Mammary epithelial cell (primary cell): ENCODE measurements at regions not wholly inside any gene's neighbourhood (a gene's known extent, or its start where the extent isn't known, plus 50 kb on each side); places are given as distances from the start of the nearest gene placed in this dataset.

Experiments used
- CTCF ChIP-seq, 2 donors: IDR thresholded peaks in 1 of 2; conservative IDR thresholded peaks in 1 of 2; 2 replicates each; pipeline ENCODE4 v1.5.1; 2011 to 2012; ENCODE audit warnings: inconsistent platforms in 2 of 2, low read length in 2 of 2, mild to moderate bottlenecking in 2 of 2, control low read depth in 1 of 2, low read depth in 1 of 2; ENCODE audit not compliant: insufficient read depth in 1 of 2; ENCODE audit errors: extremely low read depth in 1 of 2
- EZH2 ChIP-seq: IDR thresholded peaks from 2 replicates; pipeline ENCODE4 v1.6.1; 2012; ENCODE audit warnings: low read length, inconsistent platforms, borderline replicate concordance

GRCh38 chr10:81065474-81065873 lies 527.8 kb downstream of the SH2D4B start:
- TF ChIP-seq CTCF (conservative IDR thresholded peaks at IDR 0.05 in 1 of 2, IDR thresholded peaks at IDR 0.05 in 1 of 2; ENCODE audit: extremely low read depth in 1 of 2, insufficient read depth in 1 of 2, low read depth in 1 of 2, low read length in 2 of 2) (no peak), EZH2 (no peak)
